OCI-LY1 (cell line): ENCODE measurements at regions not wholly inside any gene's neighbourhood (a gene's known extent, or its start where the extent isn't known, plus 50 kb on each side); places are given as distances from the start of the nearest gene placed in this dataset.
"Not testable (repeated sequence)": the region's sequence is repeated elsewhere in the genome, so short reads cannot be mapped to it uniquely, and the experiment has no call there.

Source experiments
- H2AFZ ChIP-seq: fragments of 200-600 bp; sonication (generic), shearing (Covaris generic); 2 replicates; pipeline ENCODE4 v1.6.0; 2014; ENCODE audit warnings: antibody characterized with exemption, mild to moderate bottlenecking, low read length
- H3F3A ChIP-seq: fragments of 200-600 bp; sonication (generic), shearing (Covaris generic); 2 replicates; pipeline ENCODE4 v1.6.0; 2014; ENCODE audit warnings: mild to moderate bottlenecking, antibody characterized with exemption, low read length, moderate library complexity; ENCODE audit not compliant: insufficient read depth
- H3K27ac ChIP-seq: fragments of 200-600 bp; sonication (generic); 2 replicates; pipeline ENCODE4 v1.5.1; 2014; ENCODE audit warnings: low read length, mixed run types, mild to moderate bottlenecking, low read depth; ENCODE audit not compliant: poor library complexity, severe bottlenecking
- H3K27me3 ChIP-seq: fragments of 200-600 bp; sonication (generic); 2 replicates; pipeline ENCODE4 v1.6.0; 2014; ENCODE audit warnings: antibody characterized with exemption, mild to moderate bottlenecking, low read length, moderate library complexity; ENCODE audit not compliant: insufficient read depth
- H3K36me3 ChIP-seq: fragments of 200-600 bp; sonication (generic); 2 replicates; pipeline ENCODE4 v1.6.1; 2014; ENCODE audit warnings: mild to moderate bottlenecking, antibody characterized with exemption, low read length, moderate library complexity, mixed read lengths; ENCODE audit not compliant: insufficient read depth
- H3K4me1 ChIP-seq: fragments of 200-600 bp; sonication (generic); 2 replicates; pipeline ENCODE4 v1.5.1; 2014; ENCODE audit warnings: mild to moderate bottlenecking, low read length, moderate library complexity; ENCODE audit not compliant: insufficient read depth, severe bottlenecking
- H3K4me2 ChIP-seq: fragments of 200-600 bp; sonication (generic), shearing (Covaris generic); 2 replicates; pipeline ENCODE4 v1.6.1; 2014; ENCODE audit warnings: low read length
- H3K4me3 ChIP-seq: fragments of 200-600 bp; sonication (generic); 2 replicates; pipeline ENCODE4 v1.5.1; 2014; ENCODE audit warnings: low read length, low read depth, mild to moderate bottlenecking, mixed read lengths; ENCODE audit not compliant: poor library complexity, severe bottlenecking
- H3K79me2 ChIP-seq: fragments of 200-600 bp; shearing (Covaris generic); 2 replicates; pipeline ENCODE4 v1.6.1; 2016; ENCODE audit warnings: mixed run types, low read length, mixed read lengths; ENCODE audit not compliant: insufficient read depth
- H3K9ac ChIP-seq: fragments of 200-600 bp; sonication (generic), shearing (Covaris generic); 2 replicates; pipeline ENCODE4 v1.6.1; 2014; ENCODE audit warnings: mild to moderate bottlenecking, low read length, mixed read lengths
- H3K9me2 ChIP-seq: fragments of 200-600 bp; sonication (generic), shearing (Covaris generic); 2 replicates; pipeline ENCODE4 v1.6.1; 2014; ENCODE audit warnings: low read depth, mild to moderate bottlenecking, low read length, mixed read lengths
- H3K9me3 ChIP-seq: fragments of 200-600 bp; shearing (Covaris generic); 2 replicates; pipeline ENCODE4 v1.6.1; 2014; ENCODE audit warnings: low read length, mixed read lengths
- H4K20me1 ChIP-seq: fragments of 200-600 bp; sonication (generic), shearing (Covaris generic); 2 replicates; pipeline ENCODE4 v1.6.0; 2016; ENCODE audit warnings: mild to moderate bottlenecking, low read length; ENCODE audit not compliant: insufficient read depth

DNA sequence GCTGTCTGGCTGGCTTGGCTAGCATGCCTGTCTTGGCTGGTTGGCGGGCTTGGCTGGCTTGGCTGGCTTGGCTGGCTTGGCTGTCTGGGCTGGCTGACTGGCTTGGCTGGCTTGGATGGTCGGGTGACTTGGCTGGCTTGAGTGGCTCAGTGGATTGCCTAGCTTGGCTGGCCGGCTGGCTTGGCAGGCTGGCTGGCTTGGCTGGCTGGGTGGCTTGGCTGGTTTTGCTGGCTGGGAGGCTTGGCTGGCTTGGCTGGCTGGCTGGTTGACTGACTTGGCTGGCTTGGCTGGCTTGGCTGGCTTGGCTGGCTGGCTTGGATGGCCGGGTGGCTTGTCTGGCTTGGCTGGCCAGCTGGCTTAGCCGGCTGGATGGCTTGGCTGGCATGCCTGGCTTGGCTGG is 2828.4 kb downstream of the RPIA start:
- H3F3A ChIP-seq, result not testable (repeated sequence)

DNA sequence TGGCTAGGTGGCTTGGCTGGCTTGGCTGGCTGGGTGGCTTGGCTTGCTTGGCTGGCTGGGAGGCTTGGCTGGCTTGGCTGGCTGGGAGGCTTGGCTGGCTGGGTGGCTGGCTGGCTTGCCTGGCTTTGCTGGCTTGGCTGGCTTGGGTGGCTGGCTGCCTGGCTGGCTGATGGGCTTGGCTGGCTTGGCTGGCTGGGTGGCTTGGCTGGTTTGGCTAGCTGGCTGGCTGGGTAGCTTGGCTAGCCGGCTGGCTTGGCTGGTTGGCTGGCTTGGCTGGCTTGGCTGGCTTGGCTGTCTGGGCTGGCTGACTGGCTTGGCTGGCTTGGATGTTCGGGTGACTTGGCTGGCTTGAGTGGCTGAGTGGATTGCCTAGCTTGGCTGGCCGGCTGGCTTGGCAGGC is 2829.1 kb downstream of the RPIA start:
- not testable (repeated sequence) for H3F3A ChIP-seq, H3K9ac ChIP-seq, H3K27me3 ChIP-seq, H3K4me1 ChIP-seq, H3K27ac ChIP-seq, H2AFZ ChIP-seq, H3K79me2 ChIP-seq, H3K9me3 ChIP-seq, H3K36me3 ChIP-seq, H3K4me3 ChIP-seq, H3K9me2 ChIP-seq, H3K4me2 ChIP-seq, H4K20me1 ChIP-seq

More for the DNA sequence above, 2828.4 kb downstream of the RPIA start:
- H3K9me2 ChIP-seq, H3K4me3 ChIP-seq, H3K79me2 ChIP-seq, H4K20me1 ChIP-seq, H3K36me3 ChIP-seq, H3K4me1 ChIP-seq, H2AFZ ChIP-seq, H3K9me3 ChIP-seq, H3K27ac ChIP-seq, H3K4me2 ChIP-seq, H3K9ac ChIP-seq, H3K27me3 ChIP-seq: not testable (repeated sequence)

DNA sequence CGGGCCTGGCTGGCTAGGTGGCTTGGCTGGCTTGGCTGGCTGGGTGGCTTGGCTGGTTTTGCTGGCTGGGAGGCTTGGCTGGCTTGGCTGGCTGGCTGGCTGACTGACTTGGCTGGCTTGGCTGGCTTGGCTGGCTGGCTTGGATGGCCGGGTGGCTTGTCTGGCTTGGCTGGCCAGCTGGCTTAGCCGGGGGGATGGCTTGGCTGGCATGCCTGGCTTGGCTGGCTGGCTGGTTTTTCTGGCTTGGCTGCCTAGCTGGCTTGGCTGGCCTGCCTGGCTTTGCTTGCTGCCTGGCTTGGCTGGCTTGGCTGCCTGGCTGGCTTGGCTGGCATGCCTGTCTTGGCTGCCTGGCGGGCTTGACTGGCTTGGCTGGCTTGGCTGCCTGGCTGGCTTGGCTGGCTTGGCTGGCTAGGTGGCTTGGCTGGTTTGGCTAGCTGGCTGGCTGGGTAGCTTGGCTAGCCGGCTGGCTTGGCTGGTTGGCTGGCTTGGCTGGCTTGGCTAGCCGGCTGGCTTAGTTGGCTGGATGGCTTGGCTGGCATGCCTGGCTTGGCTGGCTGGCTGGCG is 2829.6 kb downstream of the RPIA start:
- H3K79me2 ChIP-seq, H3K9me2 ChIP-seq, H3F3A ChIP-seq, H3K4me3 ChIP-seq, H3K4me2 ChIP-seq, H3K36me3 ChIP-seq, H2AFZ ChIP-seq, H3K9me3 ChIP-seq, H3K9ac ChIP-seq, H3K27ac ChIP-seq, H3K4me1 ChIP-seq, H3K27me3 ChIP-seq, H4K20me1 ChIP-seq: not testable (repeated sequence)

DNA sequence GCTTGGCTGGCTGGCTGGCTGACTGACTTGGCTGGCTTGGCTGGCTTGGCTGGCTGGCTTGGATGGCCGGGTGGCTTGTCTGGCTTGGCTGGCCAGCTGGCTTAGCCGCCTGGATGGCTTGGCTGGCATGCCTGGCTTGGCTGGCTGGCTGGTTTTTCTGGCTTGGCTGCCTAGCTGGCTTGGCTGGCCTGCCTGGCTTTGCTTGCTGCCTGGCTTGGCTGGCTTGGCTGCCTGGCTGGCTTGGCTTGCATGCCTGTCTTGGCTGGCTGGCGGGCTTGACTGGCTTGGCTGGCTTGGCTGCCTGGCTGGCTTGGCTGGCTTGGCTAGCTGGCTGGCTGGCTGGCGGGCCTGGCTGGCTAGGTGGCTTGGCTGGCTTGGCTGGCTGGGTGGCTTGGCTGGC is 2830.5 kb downstream of the RPIA start:
- H3K9ac ChIP-seq, H3K79me2 ChIP-seq, H3K4me3 ChIP-seq, H3K36me3 ChIP-seq, H4K20me1 ChIP-seq, H3K4me2 ChIP-seq, H3K9me3 ChIP-seq, H3K27ac ChIP-seq, H3F3A ChIP-seq, H3K9me2 ChIP-seq, H2AFZ ChIP-seq, H3K27me3 ChIP-seq, H3K4me1 ChIP-seq: not testable (repeated sequence)

GRCh38 chr2:91522877-91523276 is 2831.4 kb downstream of the RPIA start:
- H3K9ac ChIP-seq, H4K20me1 ChIP-seq, H3K79me2 ChIP-seq, H3K9me3 ChIP-seq, H3K4me3 ChIP-seq, H3K27me3 ChIP-seq, H3K9me2 ChIP-seq, H3K4me2 ChIP-seq, H3K36me3 ChIP-seq, H3K27ac ChIP-seq, H3F3A ChIP-seq, H3K4me1 ChIP-seq, H2AFZ ChIP-seq: not testable (repeated sequence)

DNA sequence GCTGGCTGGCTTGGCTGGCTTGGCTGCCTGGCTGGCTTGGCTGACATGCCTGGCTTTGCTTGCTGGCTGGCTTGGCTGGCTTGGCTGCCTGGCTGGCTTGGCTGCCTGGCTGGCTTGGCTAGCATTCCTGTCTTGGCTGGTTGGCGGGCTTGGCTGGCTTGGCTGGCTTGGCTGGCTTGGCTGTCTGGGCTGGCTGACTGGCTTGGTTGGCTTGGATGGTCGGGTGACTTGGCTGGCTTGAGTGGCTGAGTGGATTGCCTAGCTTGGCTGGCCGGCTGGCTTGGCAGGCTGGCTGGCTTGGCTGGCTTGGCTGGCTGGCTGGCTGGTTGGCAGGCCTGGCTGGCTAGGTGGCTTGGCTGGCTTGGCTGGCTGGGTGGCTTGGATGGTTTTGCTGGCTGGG is 2832.3 kb downstream of the RPIA start:
- H3K79me2 ChIP-seq, H3K4me3 ChIP-seq, H3K9me3 ChIP-seq, H3K36me3 ChIP-seq, H3K9ac ChIP-seq, H3K27me3 ChIP-seq, H3F3A ChIP-seq, H3K4me1 ChIP-seq, H2AFZ ChIP-seq, H3K9me2 ChIP-seq, H4K20me1 ChIP-seq, H3K4me2 ChIP-seq, H3K27ac ChIP-seq: not testable (repeated sequence)

DNA sequence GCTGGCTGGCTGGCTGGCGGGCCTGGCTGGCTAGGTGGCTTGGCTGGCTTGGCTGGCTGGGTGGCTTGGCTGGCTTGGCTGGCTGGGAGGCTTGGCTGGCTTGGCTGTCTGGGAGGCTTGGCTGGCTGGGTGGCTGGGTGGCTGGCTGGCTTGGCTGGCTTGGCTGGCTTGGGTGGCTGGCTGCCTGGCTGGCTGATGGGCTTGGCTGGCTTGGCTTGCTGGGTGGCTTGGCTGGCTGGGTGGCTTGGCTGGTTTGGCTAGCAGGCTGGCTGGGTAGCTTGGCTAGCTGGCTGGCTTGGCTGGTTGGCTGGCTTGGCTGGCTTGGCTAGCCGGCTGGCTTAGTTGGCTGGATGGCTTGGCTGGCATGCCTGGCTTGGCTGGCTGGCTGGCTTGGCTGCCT is 2834.1 kb downstream of the RPIA start:
- H3K36me3 ChIP-seq, H3K4me2 ChIP-seq, H3K4me3 ChIP-seq, H4K20me1 ChIP-seq, H3K9me2 ChIP-seq, H3K9ac ChIP-seq, H3K4me1 ChIP-seq, H3K27me3 ChIP-seq, H3F3A ChIP-seq, H3K27ac ChIP-seq, H3K9me3 ChIP-seq, H3K79me2 ChIP-seq, H2AFZ ChIP-seq: not testable (repeated sequence)

DNA sequence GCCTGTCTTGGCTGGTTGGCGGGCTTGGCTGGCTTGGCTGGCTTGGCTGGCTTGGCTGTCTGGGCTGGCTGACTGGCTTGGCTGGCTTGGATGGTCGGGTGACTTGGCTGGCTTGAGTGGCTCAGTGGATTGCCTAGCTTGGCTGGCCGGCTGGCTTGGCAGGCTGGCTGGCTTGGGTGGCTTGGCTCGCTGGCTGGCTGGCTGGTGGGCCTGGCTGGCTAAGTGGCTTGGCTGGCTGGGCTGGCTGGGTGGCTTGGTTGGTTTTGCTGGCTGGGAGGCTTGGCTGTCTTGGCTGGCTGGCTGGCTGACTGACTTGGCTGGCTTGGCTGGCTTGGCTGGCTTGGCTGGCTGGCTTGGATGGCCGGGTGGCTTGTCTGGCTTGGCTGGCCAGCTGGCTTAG is 2834.6 kb downstream of the RPIA start:
- H3K9ac ChIP-seq, H3K27me3 ChIP-seq: not testable (repeated sequence)

More for the DNA sequence above, 2834.6 kb downstream of the RPIA start:
- not testable (repeated sequence) for H2AFZ ChIP-seq, H3K4me2 ChIP-seq, H3K9me2 ChIP-seq, H3K4me1 ChIP-seq, H3K9me3 ChIP-seq, H3K36me3 ChIP-seq, H3K79me2 ChIP-seq, H3K4me3 ChIP-seq, H3F3A ChIP-seq, H3K27ac ChIP-seq, H4K20me1 ChIP-seq
